Panc1 (cell line): ENCODE measurements at regions not wholly inside any gene's neighbourhood (a gene's known extent, or its start where the extent isn't known, plus 50 kb on each side); places are given as distances from the start of the nearest gene placed in this dataset.

ENCODE experiments used
- ATAC-seq: fragments of 200-7000 bp; cut with Tn5 transposase; 2 replicates; pipeline ENCODE4 v1.9.1; 2020; ENCODE audit warnings: mild to moderate bottlenecking, moderate library complexity
- BruUV-seq: library from RNA; stranded (reverse); fragments of 400-500 nt; replicated peaks from 2 replicates; lab custom pipeline; 2021; lab: Mats Ljungman, UMichigan
- CTCF ChIA-PET: fragments of 300-600 bp; sonication (Branson Sonifier 250); formaldehyde crosslinking; loops from one replicate; lab custom pipeline; 2022; ENCODE audit warnings: antibody characterized with exemption; lab: Charles Lee
- POLR2A ChIA-PET: fragments of 300-600 bp; sonication (Branson Sonifier 250); formaldehyde crosslinking; loops from one replicate; lab custom pipeline; 2022; ENCODE audit warnings: antibody characterized with exemption; lab: Charles Lee
- DNase-seq: peaks from one replicate; pipeline ENCODE4 v3.0.0-alpha.2; 2010; ENCODE audit warnings: low read depth, low spot score
- H3K27ac ChIP-seq: 2 replicates; pipeline ENCODE4 v1.5.1; 2011; ENCODE audit warnings: mild to moderate bottlenecking, low read length, inconsistent platforms
- H3K27me3 ChIP-seq: fragments of 200-500 bp; sonication (Bioruptor generic); 2 replicates; pipeline ENCODE4 v1.6.0; 2014; ENCODE audit warnings: low read length, inconsistent platforms; ENCODE audit not compliant: control insufficient read depth, insufficient read depth
- H3K36me3 ChIP-seq: fragments of 200-500 bp; sonication (Bioruptor generic); 2 replicates; pipeline ENCODE4 v1.5.1; 2014; ENCODE audit warnings: inconsistent platforms, mild to moderate bottlenecking, low read length, moderate library complexity; ENCODE audit not compliant: control insufficient read depth, insufficient read depth
- H3K4me1 ChIP-seq: 2 replicates; pipeline ENCODE4 v1.5.1; 2011; ENCODE audit warnings: inconsistent platforms, mild to moderate bottlenecking, low read length, moderate library complexity; ENCODE audit not compliant: control insufficient read depth, insufficient read depth
- H3K4me3 ChIP-seq, 2 experiments: 2 replicates each; pipeline ENCODE4 v1.5.1; 2011 to 2012; ENCODE audit warnings: low read depth in 2 of 2, low read length in 2 of 2, mild to moderate bottlenecking in 2 of 2, inconsistent platforms in 1 of 2, moderate library complexity in 1 of 2
- H3K9me3 ChIP-seq: fragments of 200-500 bp; sonication (Bioruptor generic); 2 replicates; pipeline ENCODE4 v1.5.1; 2014; ENCODE audit warnings: low read depth, mild to moderate bottlenecking, inconsistent platforms, low read length, moderate library complexity; ENCODE audit not compliant: control insufficient read depth, insufficient read depth
- CTCF ChIP-seq: fragments of 450-650 bp; IDR thresholded peaks from 2 replicates; pipeline ENCODE4 v1.5.1; 2017; ENCODE audit warnings: mild to moderate bottlenecking
- POLR2AphosphoS5 ChIP-seq: IDR thresholded peaks from 2 replicates; pipeline ENCODE4 v1.6.1; 2012; ENCODE audit warnings: mild to moderate bottlenecking, low read depth, low read length, moderate library complexity
- REST ChIP-seq, 2 experiments: IDR thresholded peaks; 2 replicates each; pipeline ENCODE4 v1.6.1; 2011 to 2012; ENCODE audit warnings: low read depth in 2 of 2, control low read depth in 1 of 2, low read length in 1 of 2, mild to moderate bottlenecking in 1 of 2, moderate library complexity in 1 of 2; ENCODE audit not compliant: insufficient read depth in 1 of 2
- SIN3A ChIP-seq: IDR thresholded peaks from 2 replicates; pipeline ENCODE4 v1.6.1; 2012; ENCODE audit warnings: low read depth, mild to moderate bottlenecking, low read length, moderate library complexity, borderline replicate concordance; ENCODE audit not compliant: insufficient read depth
- TCF7L2 ChIP-seq: IDR thresholded peaks from 2 replicates; pipeline ENCODE4 v1.6.1; 2011; ENCODE audit warnings: mild to moderate bottlenecking, low read depth, low read length, inconsistent platforms
- in situ Hi-C: cut with HindIII; loops from 2 replicates; pipeline ENCODE4 v1.10.0; 2016; ENCODE audit warnings: low sequenced_read_pairs, low pct_unique_long_range_greater_than_20kb
- intact Hi-C: fragments of 100-400 bp; cut with micrococcal nuclease; formaldehyde crosslinking; loops from one replicate; pipeline ENCODE4 v1.10.0; 2022; ENCODE audit not compliant: unreplicated experiment

- ChIA-PET CTCF (no interaction called here), POLR2A (no interaction called here)
- intact Hi-C loops (no loop called here), in situ Hi-C loops (no loop called here)
- Histone ChIP-seq H3K36me3 (no peaks in the 10 kb centered on the region), H3K4me1 (no peaks in the 10 kb centered on the region), H3K27me3 (no peaks in the 10 kb centered on the region), H3K9me3 (no peaks in the 10 kb centered on the region), H3K27ac (no peak overlapping the region), H3K4me3 (no peak overlapping the region)
- no TSS peak for BruUV-seq
- DNase-seq: no peak
- no peak for ATAC-seq
- no peak for TF ChIP-seq REST (IDR thresholded peaks at IDR 0.05; ENCODE audit: insufficient read depth in 1 of 2, low read depth in 2 of 2, low read length in 1 of 2)
- no peak for TF ChIP-seq CTCF
- TF ChIP-seq TCF7L2: no peak
- TF ChIP-seq SIN3A: no peak
- TF ChIP-seq POLR2AphosphoS5: no peak
Measured at GRCh38 chr16:5900046-5900445, 802.5 kb upstream of the EEF2KMT start.

- Histone ChIP-seq H3K9me3 (no peaks in the 10 kb centered on the region), H3K4me1 (no peaks in the 10 kb centered on the region), H3K27me3 (no peaks in the 10 kb centered on the region), H3K36me3 (no peaks in the 10 kb centered on the region), H3K4me3 (no peak overlapping the region), H3K27ac (no peak overlapping the region)
- DNase-seq: no peak
- CTCF ChIA-PET: no interaction called here
- POLR2A ChIA-PET: no interaction called here
- TF ChIP-seq TCF7L2 (no peak), REST (IDR thresholded peaks at IDR 0.05; ENCODE audit: insufficient read depth in 1 of 2, low read depth in 2 of 2, low read length in 1 of 2) (no peak), CTCF (no peak), POLR2AphosphoS5 (no peak), SIN3A (no peak)
- in situ Hi-C loops: no loop called here
- no TSS peak for BruUV-seq
- ATAC-seq: no peak
- intact Hi-C loops: no loop called here
Measured at GRCh38 chr16:5895976-5896375, 798.4 kb upstream of the EEF2KMT start.
